Bone marrow (tissue), 2 donors: ENCODE measurements at regions not wholly inside any gene's neighbourhood (a gene's known extent, or its start where the extent isn't known, plus 50 kb on each side); places are given as distances from the start of the nearest gene placed in this dataset.

Source experiments
- DNase-seq, 2 donors: peaks; one replicate each; lab custom pipeline; 2025; lab: John Stamatoyannopoulos, UW

- no peak for DNase-seq
These were observed 611.1 kb downstream of the HTR1A start for GRCh38 chr5:63351164-63351563.

- DNase-seq = no peak
These were observed 615.8 kb downstream of the HTR1A start for GRCh38 chr5:63346451-63346850.

GRCh38 chr5:63341442-63341841 is 620.8 kb downstream of the HTR1A start:
- no peak for DNase-seq

- no peak for DNase-seq
These were observed 638.3 kb downstream of the HTR1A start for GRCh38 chr5:63323926-63324325.

GRCh38 chr5:63314551-63314950 is 647.7 kb downstream of the HTR1A start:
- DNase-seq = no peak

- DNase-seq = no peak
These were observed 651.6 kb downstream of the HTR1A start for GRCh38 chr5:63310644-63311043.

- DNase-seq = no peak
These were observed 655.3 kb downstream of the HTR1A start for GRCh38 chr5:63306909-63307308.

- no peak for DNase-seq
These were observed 668.9 kb downstream of the HTR1A start for GRCh38 chr5:63293317-63293716.

GRCh38 chr5:63286724-63287123 is 675.5 kb downstream of the HTR1A start:
- DNase-seq = no peak

- DNase-seq = no peak
These were observed 684.8 kb downstream of the LRRC70 start for GRCh38 chr5:63263411-63263810.

GRCh38 chr5:63262185-63262981 is 683.8 kb downstream of the LRRC70 start:
- no peak for DNase-seq

GRCh38 chr5:63261695-63262094 is 683.1 kb downstream of the LRRC70 start:
- DNase-seq = no peak

GRCh38 chr5:63255594-63255993 is 677.0 kb downstream of the LRRC70 start:
- no peak for DNase-seq

GRCh38 chr5:63250939-63251338 is 672.3 kb downstream of the LRRC70 start:
- DNase-seq = no peak

GRCh38 chr5:63249960-63250359 is 671.3 kb downstream of the LRRC70 start:
- no peak for DNase-seq

- DNase-seq = no peak
These were observed 669.0 kb downstream of the LRRC70 start for GRCh38 chr5:63247651-63248050.

- DNase-seq = no peak
These were observed 666.7 kb downstream of the LRRC70 start for GRCh38 chr5:63245271-63245670.

GRCh38 chr5:63240063-63240755 is 661.6 kb downstream of the LRRC70 start:
- DNase-seq = no peak

- DNase-seq = no peak
These were observed 655.3 kb downstream of the LRRC70 start for GRCh38 chr5:63233911-63234310.

- DNase-seq = no peak
These were observed 654.7 kb downstream of the LRRC70 start for GRCh38 chr5:63233361-63233760.

GRCh38 chr5:63230754-63231153 is 652.1 kb downstream of the LRRC70 start:
- no peak for DNase-seq

GRCh38 chr5:63228154-63228553 is 649.5 kb downstream of the LRRC70 start:
- DNase-seq = no peak

GRCh38 chr5:63220244-63220643 is 641.6 kb downstream of the LRRC70 start:
- no peak for DNase-seq

- DNase-seq = no peak
These were observed 638.8 kb downstream of the LRRC70 start for GRCh38 chr5:63217422-63217821.
